ENCODE measurements at regions not wholly inside any gene's neighbourhood (a gene's known extent, or its start where the extent isn't known, plus 50 kb on each side); places are given as distances from the start of the nearest gene placed in this dataset.

GRCh38 chr13:73385848-73386247 lies 327.0 kb downstream of the KLF5 start:
- no peak for TF ChIP-seq CTCF (IDR thresholded peaks at IDR 0.05; ENCODE audit: insufficient read depth, low read depth, low read length)
- no peaks in the 10 kb centered on the region for H3K36me3 ChIP-seq (ENCODE audit: control insufficient read depth, insufficient read depth, low read length)
- POLR2A ChIA-PET, result no interaction called here
- DNase-seq (ENCODE audit: low read depth), result no peak
- H3K4me3 ChIP-seq (ENCODE audit: low read depth, low read length), result no peak overlapping the region
- CTCF ChIA-PET, result no interaction called here
- peaks cover 5% of the 10 kb centered on the region for H3K27me3 ChIP-seq (ENCODE audit: control insufficient read depth, insufficient read depth, low read length)

- DNase-seq (ENCODE audit: low read depth), result no peak
- TF ChIP-seq CTCF (IDR thresholded peaks at IDR 0.05; ENCODE audit: insufficient read depth, low read depth, low read length), result no peak
- Histone ChIP-seq H3K27me3 (ENCODE audit: control insufficient read depth, insufficient read depth, low read length) (no peaks in the 10 kb centered on the region), H3K4me3 (ENCODE audit: low read depth, low read length) (no peak overlapping the region), H3K36me3 (ENCODE audit: control insufficient read depth, insufficient read depth, low read length) (no peaks in the 10 kb centered on the region)
- ChIA-PET CTCF (interaction anchor here (1.0 to 1.7 kb wide), 2 partner anchors 8 to 31 kb away, joined by 3 to 8 read pairs; no protein-coding TSS in a partner anchor), POLR2A (no interaction called here)
Observed at GRCh38 chr13:73372666-73373627, 314.1 kb downstream of the KLF5 start.

GRCh38 chr13:73370066-73370465 lies 311.3 kb downstream of the KLF5 start:
- H3K4me3 ChIP-seq (ENCODE audit: low read depth, low read length), result no peak overlapping the region
- H3K36me3 ChIP-seq (ENCODE audit: control insufficient read depth, insufficient read depth, low read length), result no peaks in the 10 kb centered on the region
- CTCF ChIA-PET, result no interaction called here
- POLR2A ChIA-PET, result no interaction called here
- no peaks in the 10 kb centered on the region for H3K27me3 ChIP-seq (ENCODE audit: control insufficient read depth, insufficient read depth, low read length)
- no peak for DNase-seq (ENCODE audit: low read depth)
- TF ChIP-seq CTCF (IDR thresholded peaks at IDR 0.05; ENCODE audit: insufficient read depth, low read depth, low read length), result no peak

GRCh38 chr13:73369095-73369494 lies 310.3 kb downstream of the KLF5 start:
- POLR2A ChIA-PET, result no interaction called here
- Histone ChIP-seq H3K4me3 (ENCODE audit: low read depth, low read length) (no peak overlapping the region), H3K36me3 (ENCODE audit: control insufficient read depth, insufficient read depth, low read length) (no peaks in the 10 kb centered on the region), H3K27me3 (ENCODE audit: control insufficient read depth, insufficient read depth, low read length) (peaks cover 3% of the 10 kb centered on the region; the same call in 1 of the 2 replicates)
- CTCF ChIA-PET, result no interaction called here
- no peak for TF ChIP-seq CTCF (IDR thresholded peaks at IDR 0.05; ENCODE audit: insufficient read depth, low read depth, low read length)
- no peak for DNase-seq (ENCODE audit: low read depth)

GRCh38 chr13:73368608-73369007 lies 309.8 kb downstream of the KLF5 start:
- Histone ChIP-seq H3K36me3 (ENCODE audit: control insufficient read depth, insufficient read depth, low read length) (no peaks in the 10 kb centered on the region), H3K27me3 (ENCODE audit: control insufficient read depth, insufficient read depth, low read length) (peaks cover 3% of the 10 kb centered on the region; the same call in 1 of the 2 replicates), H3K4me3 (ENCODE audit: low read depth, low read length) (no peak overlapping the region)
- DNase-seq (ENCODE audit: low read depth), result no peak
- ChIA-PET POLR2A (no interaction called here), CTCF (interaction anchor here (0.9 kb wide), 1 partner anchor 12 kb away, joined by 4 read pairs; no protein-coding TSS in a partner anchor)
- no peak for TF ChIP-seq CTCF (IDR thresholded peaks at IDR 0.05; ENCODE audit: insufficient read depth, low read depth, low read length)
